Natural killer cell treated with Interleukin-12 subunit alpha and Interleukin-12 subunit beta and Interleukin-15 and Interleukin-18, amount 100 ng/mL, for 72 hours (primary cell): ENCODE measurements at regions not wholly inside any gene's neighbourhood (a gene's known extent, or its start where the extent isn't known, plus 50 kb on each side); places are given as distances from the start of the nearest gene placed in this dataset.
"Not testable (repeated sequence)": the region's sequence is repeated elsewhere in the genome, so short reads cannot be mapped to it uniquely, and the experiment has no call there.

Experiments
- ATAC-seq, 2 donors: fragments of 150-1000 bp; cut with Tn5 transposase in 1 of 2; sonication (Bioruptor Pico), chemical (Tn5 transposase) in 1 of 2; 2 replicates each; pipeline ENCODE4 v1.10.0; 2021
- DNase-seq: peaks from one replicate; pipeline ENCODE4 v3.0.0; 2022; ENCODE audit warnings: low spot score
- H3K27ac Mint-ChIP-seq, 2 donors: 1 replicate in 1 of 2; 2 replicates in 1 of 2; pipeline ENCODE4 v1.8.0; 2022; ENCODE audit warnings: mixed read lengths in 2 of 2, mild to moderate bottlenecking in 1 of 2, moderate library complexity in 1 of 2
- H3K27me3 Mint-ChIP-seq, 2 donors: 1 replicate in 1 of 2; 2 replicates in 1 of 2; pipeline ENCODE4 v1.8.0; 2022; ENCODE audit warnings: mixed read lengths in 2 of 2
- H3K36me3 Mint-ChIP-seq: one replicate; pipeline ENCODE4 v1.8.0; 2022; ENCODE audit warnings: mixed read lengths
- H3K4me1 Mint-ChIP-seq, 2 donors: 1 replicate in 1 of 2; 2 replicates in 1 of 2; pipeline ENCODE4 v1.8.0; 2022; ENCODE audit warnings: low read depth in 2 of 2, mixed read lengths in 2 of 2, mild to moderate bottlenecking in 1 of 2
- H3K4me3 Mint-ChIP-seq: one replicate; pipeline ENCODE4 v1.8.0; 2022; ENCODE audit warnings: mixed read lengths
- H3K9me3 Mint-ChIP-seq: 2 replicates; pipeline ENCODE4 v1.8.0; 2022; ENCODE audit warnings: mixed read lengths

DNA sequence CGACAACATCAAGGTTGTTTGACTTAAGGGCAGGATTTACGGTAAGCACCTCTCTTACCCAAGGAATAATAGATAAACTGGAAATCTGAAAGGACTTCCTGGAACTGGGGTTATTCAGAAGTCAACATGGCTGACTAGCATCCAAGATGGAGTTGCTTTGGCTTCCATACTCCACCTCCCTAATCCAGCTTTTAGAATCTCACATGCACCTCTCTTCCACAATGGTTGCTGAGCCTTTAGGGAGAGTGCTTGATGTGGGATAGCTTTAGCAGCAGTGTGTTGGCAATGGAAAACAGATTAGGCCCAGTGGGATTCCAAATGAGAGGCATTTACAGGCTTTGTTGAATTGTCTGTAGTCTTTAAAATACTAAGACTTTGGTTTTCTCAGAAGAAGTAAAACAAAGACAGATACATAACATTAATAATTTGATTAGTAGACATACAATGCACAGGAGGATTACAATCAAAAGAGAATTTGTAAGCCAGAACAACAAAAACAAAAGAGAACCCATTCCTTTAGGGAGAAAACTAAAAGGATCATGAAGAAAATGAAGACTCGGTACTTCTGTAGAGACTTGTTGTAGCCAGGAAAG lies 222.0 kb downstream of the HS3ST3B1 start:
- H3K9me3 Mint-ChIP-seq = no peaks in the 10 kb centered on the region
- DNase-seq = no peak
- H3K27ac Mint-ChIP-seq = no peak overlapping the region

DNA sequence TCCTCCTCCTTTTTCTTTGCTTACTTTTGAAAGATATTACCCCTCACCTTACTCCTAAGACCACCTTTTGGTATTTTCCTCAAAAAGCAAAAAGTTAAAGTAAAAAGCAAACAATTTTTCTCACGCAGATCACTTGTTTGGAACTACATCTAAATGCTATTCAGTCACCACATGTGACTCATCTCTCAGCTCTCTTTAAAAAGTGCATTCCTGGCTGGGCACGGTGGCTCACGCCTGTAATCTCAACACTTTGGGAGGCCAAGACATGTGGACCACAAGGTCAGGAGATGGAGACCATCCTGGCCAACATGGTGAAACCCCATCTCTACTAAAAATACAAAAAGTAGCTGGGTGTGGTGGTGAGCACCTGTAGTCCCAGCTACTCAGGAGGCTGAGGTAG lies 218.0 kb downstream of the HS3ST3B1 start:
- not testable (repeated sequence) for H3K4me1 Mint-ChIP-seq, H3K27me3 Mint-ChIP-seq, H3K27ac Mint-ChIP-seq, H3K9me3 Mint-ChIP-seq, H3K4me3 Mint-ChIP-seq, H3K36me3 Mint-ChIP-seq, DNase-seq, ATAC-seq

More for the DNA sequence above, 222.0 kb downstream of the HS3ST3B1 start:
- H3K4me3 Mint-ChIP-seq = no peak overlapping the region
- peaks cover 2 to 6% of the 10 kb centered on the region in 2 donors for H3K27me3 Mint-ChIP-seq
- H3K4me1 Mint-ChIP-seq = peaks cover 13 to 16% of the 10 kb centered on the region in 2 donors
- H3K36me3 Mint-ChIP-seq = no peaks in the 10 kb centered on the region
- no peak for ATAC-seq

DNA sequence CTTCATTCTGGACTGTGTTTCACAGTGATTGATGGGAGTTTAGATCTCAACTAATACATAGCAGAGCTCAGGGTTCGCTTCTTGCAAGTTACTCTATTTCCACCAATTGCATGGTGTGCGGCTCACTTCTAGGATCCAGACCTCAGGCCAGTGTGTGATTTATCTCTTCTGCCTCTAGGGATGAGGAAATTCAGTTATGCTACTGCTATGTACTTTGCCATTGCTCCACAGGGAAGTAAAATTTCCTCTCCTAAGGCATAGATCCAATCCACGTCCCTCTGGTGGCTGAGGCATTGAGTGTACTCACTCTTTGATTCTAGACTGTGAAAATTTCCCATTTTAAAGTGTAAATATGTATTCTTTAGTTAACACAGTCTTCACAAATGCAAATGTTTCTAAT lies 214.1 kb downstream of the HS3ST3B1 start:
- Mint-ChIP-seq H3K27me3 (peaks cover 0 to 2% of the 10 kb centered on the region in 2 donors), H3K27ac (no peak overlapping the region), H3K36me3 (no peaks in the 10 kb centered on the region), H3K9me3 (no peaks in the 10 kb centered on the region), H3K4me1 (peaks cover 0 to 4% of the 10 kb centered on the region in 2 donors), H3K4me3 (no peak overlapping the region)
- no peak for ATAC-seq
- no peak for DNase-seq

- DNase-seq (no peak), ATAC-seq (no peak)
- no peaks in the 10 kb centered on the region for H3K9me3 Mint-ChIP-seq
- H3K4me1 Mint-ChIP-seq = peaks cover 0 to 4% of the 10 kb centered on the region in 2 donors
- H3K27ac Mint-ChIP-seq = no peak overlapping the region
- H3K4me3 Mint-ChIP-seq = no peak overlapping the region
- H3K36me3 Mint-ChIP-seq = no peaks in the 10 kb centered on the region
- H3K27me3 Mint-ChIP-seq = no peaks in the 10 kb centered on the region
Measured at GRCh38 chr17:14513835-14514234, 213.0 kb downstream of the HS3ST3B1 start.

GRCh38 chr17:14510136-14510535 lies 209.3 kb downstream of the HS3ST3B1 start:
- no peaks in the 10 kb centered on the region for H3K9me3 Mint-ChIP-seq
- H3K27me3 Mint-ChIP-seq = peaks cover 2 to 3% of the 10 kb centered on the region in 2 donors
- no peak for ATAC-seq
- peaks cover 0 to 4% of the 10 kb centered on the region in 2 donors for H3K4me1 Mint-ChIP-seq
- no peak for DNase-seq
- H3K36me3 Mint-ChIP-seq = no peaks in the 10 kb centered on the region
- H3K27ac Mint-ChIP-seq = no peak overlapping the region
- H3K4me3 Mint-ChIP-seq = no peak overlapping the region

GRCh38 chr17:14508156-14508555 lies 207.3 kb downstream of the HS3ST3B1 start:
- Mint-ChIP-seq H3K27ac (no peak overlapping the region), H3K4me3 (no peak overlapping the region), H3K27me3 (peaks cover 4 to 6% of the 10 kb centered on the region in 2 donors), H3K9me3 (no peaks in the 10 kb centered on the region), H3K36me3 (no peaks in the 10 kb centered on the region), H3K4me1 (peaks cover 0 to under 1% of the 10 kb centered on the region in 2 donors)
- ATAC-seq = no peak
- DNase-seq = no peak

DNA sequence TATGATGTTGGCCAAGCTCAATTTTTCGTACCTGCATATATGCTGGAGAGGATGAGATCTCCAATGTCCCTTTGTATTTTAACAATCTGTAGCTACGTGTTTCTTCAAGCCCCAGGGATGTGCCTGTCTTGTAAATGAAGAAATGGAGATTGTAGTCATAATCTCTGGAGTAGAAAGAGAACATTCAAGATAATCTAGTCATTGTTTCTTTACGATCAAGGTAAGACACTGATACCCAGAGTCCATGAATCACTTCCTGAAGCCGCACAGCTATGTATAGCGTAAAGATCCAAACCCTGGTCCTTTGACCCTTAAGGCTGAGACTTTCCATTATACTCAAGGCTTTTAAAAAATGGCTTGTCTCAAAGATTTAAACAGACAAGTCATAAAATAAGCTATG lies 205.5 kb downstream of the HS3ST3B1 start:
- H3K27ac Mint-ChIP-seq = no peak overlapping the region

DNA sequence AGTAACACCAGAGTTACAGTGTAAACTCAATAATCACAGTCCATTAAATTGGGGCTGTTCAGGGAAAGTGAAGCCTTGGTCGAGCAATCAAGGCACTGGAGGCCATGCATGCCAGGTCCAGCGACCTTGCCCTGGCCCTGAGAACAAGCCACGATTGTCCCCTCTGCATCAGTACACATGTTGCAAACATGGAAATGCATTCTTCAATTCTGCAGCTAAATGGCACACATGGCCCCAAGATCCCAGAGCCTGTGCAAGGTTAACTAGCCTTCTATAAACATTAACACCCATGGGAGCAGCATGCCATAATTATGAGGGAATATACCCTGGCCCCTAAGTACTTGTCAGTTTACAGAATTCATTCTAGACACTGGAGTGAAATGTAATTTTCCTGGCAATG lies 204.7 kb downstream of the HS3ST3B1 start:
- H3K4me1 Mint-ChIP-seq = no peaks in the 10 kb centered on the region
- no peak overlapping the region for H3K27ac Mint-ChIP-seq
- no peaks in the 10 kb centered on the region for H3K9me3 Mint-ChIP-seq
- no peaks in the 10 kb centered on the region for H3K36me3 Mint-ChIP-seq
- DNase-seq (no peak), ATAC-seq (no peak)
- peaks cover 4 to 6% of the 10 kb centered on the region in 2 donors for H3K27me3 Mint-ChIP-seq
- H3K4me3 Mint-ChIP-seq = no peak overlapping the region

More for the DNA sequence above, 205.5 kb downstream of the HS3ST3B1 start:
- H3K4me3 Mint-ChIP-seq = no peak overlapping the region
- H3K4me1 Mint-ChIP-seq = no peaks in the 10 kb centered on the region
- H3K9me3 Mint-ChIP-seq = no peaks in the 10 kb centered on the region
- H3K36me3 Mint-ChIP-seq = no peaks in the 10 kb centered on the region
- no peak for ATAC-seq
- peaks cover 4 to 6% of the 10 kb centered on the region in 2 donors for H3K27me3 Mint-ChIP-seq
- no peak for DNase-seq

GRCh38 chr17:14499976-14500375 lies 199.1 kb downstream of the HS3ST3B1 start:
- Mint-ChIP-seq H3K27me3 (peaks cover 11 to 21% of the 10 kb centered on the region in 2 donors), H3K36me3 (no peaks in the 10 kb centered on the region), H3K9me3 (no peaks in the 10 kb centered on the region), H3K4me3 (no peak overlapping the region), H3K27ac (no peak overlapping the region), H3K4me1 (no peaks in the 10 kb centered on the region)
- ATAC-seq (no peak), DNase-seq (no peak)

DNA sequence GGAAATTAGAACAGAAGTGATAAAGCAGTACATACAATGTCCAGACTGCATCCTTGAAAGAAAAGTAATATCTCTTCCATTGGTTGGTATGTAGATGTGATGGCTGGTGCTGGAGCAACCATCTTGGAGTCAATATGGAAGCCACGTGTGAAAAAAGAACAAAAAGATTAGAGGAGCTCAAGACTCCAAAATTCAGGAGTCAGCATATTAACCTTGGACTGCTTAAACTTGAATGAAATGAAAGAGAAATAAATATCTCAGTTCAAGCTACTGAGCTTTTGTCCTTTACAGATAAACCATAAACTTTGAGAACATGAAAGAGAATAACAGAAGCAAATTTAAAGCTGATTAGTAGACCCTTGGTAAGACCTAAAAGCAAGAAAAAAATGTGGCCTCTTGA lies 197.9 kb downstream of the HS3ST3B1 start:
- no peak overlapping the region for H3K27ac Mint-ChIP-seq
- peaks cover 17 to 29% of the 10 kb centered on the region in 2 donors for H3K27me3 Mint-ChIP-seq
- no peak for DNase-seq
- no peaks in the 10 kb centered on the region for H3K9me3 Mint-ChIP-seq
- ATAC-seq = no peak
- no peaks in the 10 kb centered on the region for H3K4me1 Mint-ChIP-seq
- peaks cover 5% of the 10 kb centered on the region for H3K36me3 Mint-ChIP-seq
- H3K4me3 Mint-ChIP-seq = no peak overlapping the region

GRCh38 chr17:14494161-14494560 lies 193.3 kb downstream of the HS3ST3B1 start:
- ATAC-seq (no peak), DNase-seq (no peak)
- Mint-ChIP-seq H3K36me3 (peaks cover 5% of the 10 kb centered on the region), H3K4me1 (no peaks in the 10 kb centered on the region), H3K27me3 (peaks cover 19 to 37% of the 10 kb centered on the region in 2 donors), H3K9me3 (no peaks in the 10 kb centered on the region), H3K4me3 (no peak overlapping the region), H3K27ac (no peak overlapping the region)

DNA sequence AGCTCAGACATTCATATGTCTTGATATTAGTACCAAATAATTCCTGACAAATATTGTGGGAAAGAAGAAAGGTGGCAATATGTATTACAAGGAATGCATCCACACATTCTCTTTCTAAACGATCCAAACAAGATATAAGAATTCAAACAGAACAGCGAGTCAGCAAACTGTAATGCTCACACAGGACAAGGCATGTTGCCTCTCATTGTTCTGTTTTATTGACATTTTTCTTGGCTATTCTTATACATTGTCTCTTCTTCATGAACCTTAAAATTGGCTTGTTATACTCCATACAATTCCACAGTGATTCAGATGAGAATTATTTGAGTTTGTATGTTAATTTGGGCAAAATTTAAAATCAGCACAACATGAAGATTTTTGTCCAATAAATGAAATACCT lies 189.1 kb downstream of the HS3ST3B1 start:
- Mint-ChIP-seq H3K9me3 (no peaks in the 10 kb centered on the region), H3K36me3 (peaks cover 5% of the 10 kb centered on the region), H3K27me3 (peaks cover 10 to 17% of the 10 kb centered on the region in 2 donors), H3K4me3 (no peak overlapping the region), H3K4me1 (no peaks in the 10 kb centered on the region), H3K27ac (no peak overlapping the region)
- ATAC-seq = no peak
- no peak for DNase-seq

- no peak overlapping the region for H3K27ac Mint-ChIP-seq
- H3K4me3 Mint-ChIP-seq = no peak overlapping the region
- no peaks in the 10 kb centered on the region for H3K4me1 Mint-ChIP-seq
- H3K9me3 Mint-ChIP-seq = no peaks in the 10 kb centered on the region
- ATAC-seq (no peak), DNase-seq (no peak)
- peaks cover 6 to 8% of the 10 kb centered on the region in 2 donors for H3K27me3 Mint-ChIP-seq
- H3K36me3 Mint-ChIP-seq = no peaks in the 10 kb centered on the region
Measured at GRCh38 chr17:14488958-14489550, 188.2 kb downstream of the HS3ST3B1 start.

GRCh38 chr17:14487068-14487467 lies 186.2 kb downstream of the HS3ST3B1 start:
- peaks cover 4% of the 10 kb centered on the region for H3K36me3 Mint-ChIP-seq
- DNase-seq (no peak), ATAC-seq (no peak)
- H3K27me3 Mint-ChIP-seq = peaks cover 0 to 6% of the 10 kb centered on the region in 2 donors
- H3K27ac Mint-ChIP-seq = peak overlapping the region in 1 of 2 donors; percentile 51
- peaks cover 0 to 5% of the 10 kb centered on the region in 2 donors for H3K4me1 Mint-ChIP-seq
- H3K4me3 Mint-ChIP-seq = no peak overlapping the region
- H3K9me3 Mint-ChIP-seq = peaks cover 2% of the 10 kb centered on the region
